HG02678 (cell line): ENCODE measurements at regions not wholly inside any gene's neighbourhood (a gene's known extent, or its start where the extent isn't known, plus 50 kb on each side); places are given as distances from the start of the nearest gene placed in this dataset.
"Not testable (repeated sequence)": the region's sequence is repeated elsewhere in the genome, so short reads cannot be mapped to it uniquely, and the experiment has no call there.

Experiments used
- ATAC-seq: cut with Tn5 transposase; IDR thresholded peaks from one replicate; pipeline ENCODE4 v1.9.1; 2021; ENCODE audit warnings: mild to moderate bottlenecking, moderate library complexity; ENCODE audit not compliant: unreplicated experiment

DNA sequence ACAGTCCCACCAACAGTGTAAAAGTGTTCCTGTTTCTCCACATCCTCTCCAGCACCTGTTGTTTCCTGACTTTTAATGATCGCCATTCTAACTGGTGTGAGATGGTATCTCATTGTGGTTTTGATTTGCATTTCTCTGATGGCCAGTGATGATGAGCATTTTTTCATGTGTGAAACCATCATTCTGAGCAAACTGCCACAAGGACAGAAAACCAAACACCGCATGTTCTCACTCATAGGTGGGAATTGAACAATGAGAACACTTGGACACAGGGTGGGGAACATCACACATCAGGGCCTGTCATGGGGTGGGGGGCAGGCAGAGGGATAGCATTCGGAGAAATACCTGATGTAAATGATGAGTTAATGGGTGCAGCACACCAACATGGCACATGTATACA lies 240.8 kb downstream of the FAT3 start:
- ATAC-seq, result not testable (repeated sequence)

GRCh38 chr11:92473736-92474135 lies 249.1 kb downstream of the FAT3 start:
- ATAC-seq, result no peak

DNA sequence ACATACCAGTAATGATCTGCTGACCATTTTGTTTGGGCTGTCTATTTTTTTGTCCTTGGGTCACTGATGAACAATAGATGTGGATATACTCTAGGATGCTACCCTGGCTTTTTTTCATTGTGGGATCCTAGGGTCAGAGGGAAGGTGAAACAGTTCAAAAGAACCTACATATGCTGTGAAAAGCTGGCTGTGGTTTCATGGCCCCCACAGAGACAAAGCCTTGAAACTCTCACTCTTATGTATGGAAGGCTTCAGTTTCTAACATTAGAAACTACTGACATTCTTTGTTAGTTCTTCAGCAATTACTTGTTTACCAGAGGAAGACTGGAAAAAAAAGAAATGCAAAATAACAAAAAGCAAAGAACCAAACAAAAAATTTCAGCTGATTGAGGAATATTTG lies 250.7 kb downstream of the FAT3 start:
- ATAC-seq, result no peak

GRCh38 chr11:92475819-92476218 lies 251.2 kb downstream of the FAT3 start:
- ATAC-seq, result no peak

DNA sequence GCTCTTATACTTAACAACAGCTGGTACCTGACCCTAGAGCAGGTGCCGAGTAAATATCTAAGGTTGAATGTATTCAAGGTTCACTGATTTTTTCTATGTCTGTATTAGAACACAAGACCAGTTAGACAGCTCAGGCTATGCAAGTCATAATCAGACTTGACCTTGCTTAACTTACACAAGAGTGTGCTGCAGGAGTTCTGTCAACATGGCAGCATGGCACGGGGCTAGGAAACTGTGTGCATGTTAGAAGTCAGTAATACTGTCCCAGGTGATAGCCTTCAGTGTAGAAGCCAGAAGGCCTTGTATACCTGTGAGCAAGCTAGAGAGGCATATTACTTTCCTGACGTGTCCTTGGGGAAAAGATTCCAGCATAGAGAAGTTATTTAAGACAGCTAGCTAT lies 253.1 kb downstream of the FAT3 start:
- no peak for ATAC-seq

DNA sequence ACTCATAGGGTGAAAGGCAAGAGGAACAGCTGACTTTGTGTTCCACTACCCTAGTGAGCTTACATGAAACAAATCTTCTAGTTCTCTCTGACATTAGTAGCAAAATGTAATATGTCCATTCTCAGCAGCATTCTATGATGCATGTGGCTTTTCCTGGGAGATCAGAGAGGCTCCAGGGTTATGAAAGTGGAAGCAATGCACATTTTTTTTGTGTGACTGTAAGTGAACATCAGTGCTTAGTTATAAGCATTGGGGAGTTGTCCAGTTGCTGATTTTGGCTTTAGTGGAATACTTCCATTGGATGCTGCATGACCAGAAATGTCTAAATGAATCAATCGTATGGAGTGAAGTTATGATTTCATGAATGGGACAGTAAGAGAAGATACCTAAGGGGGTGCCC lies 255.9 kb downstream of the FAT3 start:
- ATAC-seq, result no peak

DNA sequence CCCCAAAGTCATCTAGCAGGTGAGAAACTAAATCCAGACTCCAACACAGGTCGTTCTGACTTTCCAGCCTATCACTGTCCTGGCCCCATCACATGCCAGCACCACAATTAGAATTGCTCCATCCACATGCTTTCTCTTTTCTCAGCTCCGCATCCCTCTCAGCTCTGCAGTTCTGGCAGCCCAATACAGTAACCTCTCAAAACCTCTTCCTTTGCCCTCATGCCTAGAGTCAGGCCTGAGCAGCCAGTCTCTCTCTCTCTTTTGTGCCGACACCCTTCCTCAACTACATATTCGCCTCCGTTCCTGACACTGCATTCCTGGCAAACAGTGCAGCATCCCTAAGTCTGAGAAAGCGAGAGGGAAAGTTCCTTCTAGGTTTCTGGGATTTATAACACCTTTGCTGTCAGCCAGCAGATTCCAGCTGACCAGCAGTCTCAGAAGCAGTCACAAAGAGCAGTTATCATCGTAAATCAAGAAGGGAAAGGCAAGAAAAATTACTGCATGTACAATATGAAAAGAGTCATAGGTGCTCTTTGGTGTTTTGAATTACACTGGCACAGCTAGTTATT lies 258.0 kb downstream of the FAT3 start:
- ATAC-seq, result no peak

GRCh38 chr11:92484570-92484969 lies 260.0 kb downstream of the FAT3 start:
- ATAC-seq, result no peak

- ATAC-seq, result no peak
Measured at GRCh38 chr11:92489826-92490399, 265.3 kb downstream of the FAT3 start.

GRCh38 chr11:92492372-92492771 lies 267.8 kb downstream of the FAT3 start:
- no peak for ATAC-seq

GRCh38 chr11:92495107-92495793 lies 270.6 kb downstream of the FAT3 start:
- no peak for ATAC-seq

DNA sequence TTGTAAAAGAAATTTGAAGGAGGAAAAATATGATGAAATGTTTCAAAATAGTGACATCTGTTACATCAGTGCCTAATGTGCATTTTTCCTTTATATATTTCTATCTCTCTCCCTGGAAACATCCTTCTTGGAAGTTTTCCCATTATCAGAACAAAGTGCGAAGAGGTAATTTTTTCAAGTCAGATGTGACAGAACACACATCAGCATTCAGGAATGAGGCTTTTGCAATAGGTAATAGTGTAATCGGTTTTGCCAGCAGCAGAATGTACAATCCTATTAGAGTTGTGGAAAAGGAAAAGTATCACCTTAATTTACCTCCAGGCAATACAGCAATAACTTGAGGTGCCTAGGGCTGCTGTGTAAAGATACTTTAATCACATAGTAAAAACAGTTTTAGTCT lies 275.8 kb downstream of the FAT3 start:
- no peak for ATAC-seq

DNA sequence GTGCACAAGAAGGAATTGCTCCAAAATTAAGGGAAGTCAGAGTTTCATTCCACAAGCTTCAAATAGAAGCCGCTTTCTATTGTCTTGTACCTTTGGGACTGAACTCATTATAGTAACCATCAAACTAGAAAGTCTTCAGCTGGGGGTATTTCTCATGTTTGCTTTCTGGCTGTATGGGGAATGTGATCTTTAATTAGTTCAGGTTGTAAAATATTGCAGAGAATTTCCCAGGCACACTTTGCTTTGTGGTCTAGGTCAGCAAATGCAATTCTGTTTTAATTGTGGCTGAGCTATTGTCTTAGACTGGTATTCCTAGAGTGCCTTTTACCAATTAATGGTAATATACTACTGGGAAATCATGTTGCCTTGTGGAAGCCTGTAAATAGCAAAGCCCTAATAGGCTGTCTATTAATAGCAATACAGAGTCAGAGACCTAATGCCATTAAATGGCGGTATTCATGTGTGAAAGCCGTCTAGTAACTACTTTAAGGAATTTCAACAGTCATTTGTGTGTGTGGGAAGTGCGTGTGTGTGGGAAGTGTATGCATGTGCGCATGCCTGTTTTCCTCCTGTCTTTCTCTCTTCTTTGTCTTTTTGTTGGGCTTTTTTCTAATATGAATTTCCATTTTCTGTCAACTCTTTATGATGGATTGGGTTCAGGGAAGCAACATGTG lies 276.6 kb downstream of the FAT3 start:
- ATAC-seq, result no peak

GRCh38 chr11:92504004-92504403 lies 279.4 kb downstream of the FAT3 start:
- no peak for ATAC-seq

- no peak for ATAC-seq
Measured at GRCh38 chr11:92504534-92504933, 279.9 kb downstream of the FAT3 start.

GRCh38 chr11:92505689-92506088 lies 281.1 kb downstream of the FAT3 start:
- ATAC-seq, result no peak

- no peak for ATAC-seq
Measured at GRCh38 chr11:92506809-92507336, 282.3 kb downstream of the FAT3 start.

- no peak for ATAC-seq
Measured at GRCh38 chr11:92510591-92510990, 286.0 kb downstream of the FAT3 start.

GRCh38 chr11:92511522-92512203 lies 287.0 kb downstream of the FAT3 start:
- no peak for ATAC-seq

GRCh38 chr11:92512204-92512569 lies 287.6 kb downstream of the FAT3 start:
- ATAC-seq, result no peak

DNA sequence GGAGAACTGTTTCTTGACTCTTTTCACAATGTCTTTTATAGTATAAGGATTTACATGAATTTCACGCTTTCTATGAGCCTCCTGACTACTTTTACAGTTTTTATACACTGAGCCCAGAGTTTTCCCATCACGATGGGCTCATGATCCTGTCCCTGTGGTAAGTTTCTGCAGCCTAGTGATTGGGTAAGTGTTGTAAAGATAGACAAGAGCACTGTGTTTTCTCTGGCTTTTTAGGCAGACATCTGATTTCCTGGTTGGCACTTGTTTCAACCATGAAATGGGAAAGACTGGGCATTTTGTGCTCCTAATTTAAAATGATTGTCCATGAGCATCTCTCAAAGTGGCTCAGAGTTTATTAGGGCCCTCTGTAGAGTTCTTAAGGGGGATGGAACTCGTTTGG lies 299.0 kb downstream of the FAT3 start:
- ATAC-seq, result no peak
